HEK293 (cell line): ENCODE measurements at regions not wholly inside any gene's neighbourhood (a gene's known extent, or its start where the extent isn't known, plus 50 kb on each side); places are given as distances from the start of the nearest gene placed in this dataset.

Source experiments
- CTCF ChIA-PET: fragments of 350-600 bp; formaldehyde crosslinking; extraction: SDS; loops from one replicate; lab custom pipeline; 2021; ENCODE audit warnings: antibody characterized with exemption; lab: Yijun Ruan, JAX
- POLR2A ChIA-PET: fragments of 300-600 bp; formaldehyde crosslinking; extraction: SDS; loops from one replicate; lab custom pipeline; 2020; ENCODE audit warnings: antibody characterized with exemption, inconsistent platforms; lab: Yijun Ruan, JAX
- H3K27ac ChIP-seq: fragments of 200-500 bp; sonication (Bioruptor generic); 2 replicates; pipeline ENCODE4 v1.5.1; 2014; ENCODE audit warnings: low read depth, low read length, control low read depth, inconsistent platforms; ENCODE audit errors: extremely low read depth
- H3K36me3 ChIP-seq, 2 experiments: fragments of 200-500 bp in 1 of 2; sonication (Bioruptor generic) in 1 of 2; 1 replicate in 1 of 2; 2 replicates in 1 of 2; pipeline ENCODE4 v1.5.1; 2014 to 2017; ENCODE audit warnings: inconsistent platforms in 2 of 2, low read length in 2 of 2; ENCODE audit not compliant: control insufficient read depth in 2 of 2, insufficient read depth in 1 of 2
- H3K4me1 ChIP-seq: fragments of 200-500 bp; sonication (Bioruptor generic); 2 replicates; pipeline ENCODE4 v1.5.1; 2014; ENCODE audit warnings: mild to moderate bottlenecking, low read length, inconsistent platforms; ENCODE audit not compliant: control insufficient read depth, insufficient read depth
- H3K4me3 ChIP-seq: 2 replicates; pipeline ENCODE4 v1.5.1; 2011; ENCODE audit warnings: low read depth, mild to moderate bottlenecking, control low read depth, low read length, moderate library complexity
- H3K9me3 ChIP-seq: fragments of 200-500 bp; sonication (Bioruptor generic); 2 replicates; pipeline ENCODE4 v1.5.1; 2014; ENCODE audit warnings: low read depth, low read length, inconsistent platforms; ENCODE audit not compliant: control insufficient read depth, insufficient read depth
- GFI1B ChIP-seq: fragments of 450-650 bp; formaldehyde crosslinking; IDR thresholded peaks from 2 replicates; pipeline ENCODE4 v1.5.1; 2016; ENCODE audit warnings: missing biosample characterization, missing genetic modification characterization
- HOXA7 ChIP-seq: sonication (generic); formaldehyde crosslinking; IDR thresholded peaks from 2 replicates; pipeline ENCODE4 v1.8.1; 2022; ENCODE audit warnings: missing genetic modification reagents, borderline replicate concordance
- IKZF3 ChIP-seq: fragments of 450-650 bp; IDR thresholded peaks from 2 replicates; pipeline ENCODE4 v1.5.0; 2018; ENCODE audit warnings: missing biosample characterization, mild to moderate bottlenecking, missing genetic modification characterization, moderate library complexity
- KLF7 ChIP-seq: fragments of 450-650 bp; formaldehyde crosslinking; IDR thresholded peaks from 2 replicates; pipeline ENCODE4 v1.5.1; 2016; ENCODE audit warnings: missing biosample characterization, missing genetic modification characterization, borderline replicate concordance
- MZF1 ChIP-seq: fragments of 450-650 bp; formaldehyde crosslinking; IDR thresholded peaks from 2 replicates; pipeline ENCODE4 v1.5.1; 2017; ENCODE audit warnings: missing biosample characterization, missing genetic modification characterization, borderline replicate concordance
- OSR2 ChIP-seq: fragments of 450-650 bp; formaldehyde crosslinking; IDR thresholded peaks from 2 replicates; pipeline ENCODE4 v1.5.1; 2016; ENCODE audit warnings: missing biosample characterization, missing genetic modification characterization
- OVOL3 ChIP-seq: fragments of 450-650 bp; formaldehyde crosslinking; IDR thresholded peaks from 2 replicates; pipeline ENCODE4 v1.5.1; 2016; ENCODE audit warnings: missing biosample characterization, missing genetic modification characterization
- SP3 ChIP-seq: fragments of 450-650 bp; formaldehyde crosslinking; IDR thresholded peaks from 2 replicates; pipeline ENCODE4 v1.5.1; 2016; ENCODE audit warnings: missing biosample characterization, missing genetic modification characterization
- SP7 ChIP-seq: fragments of 450-650 bp; formaldehyde crosslinking; IDR thresholded peaks from 2 replicates; pipeline ENCODE4 v1.5.1; 2016; ENCODE audit warnings: missing biosample characterization, missing genetic modification characterization
- ZBTB20 ChIP-seq: fragments of 450-650 bp; formaldehyde crosslinking; IDR thresholded peaks from 2 replicates; pipeline ENCODE4 v1.5.1; 2016; ENCODE audit warnings: missing biosample characterization, missing genetic modification characterization
- ZBTB21 ChIP-seq: fragments of 450-650 bp; formaldehyde crosslinking; IDR thresholded peaks from 2 replicates; pipeline ENCODE4 v1.5.1; 2017; ENCODE audit warnings: missing biosample characterization, missing genetic modification characterization
- ZNF202 ChIP-seq: fragments of 450-650 bp; formaldehyde crosslinking; IDR thresholded peaks from 2 replicates; pipeline ENCODE4 v1.5.1; 2016; ENCODE audit warnings: missing biosample characterization, missing genetic modification characterization, borderline replicate concordance
- ZNF266 ChIP-seq: fragments of 450-650 bp; formaldehyde crosslinking; IDR thresholded peaks from 2 replicates; pipeline ENCODE4 v1.5.1; 2016; ENCODE audit warnings: missing biosample characterization, missing genetic modification characterization, low read depth
- ZNF335 ChIP-seq: fragments of 450-650 bp; formaldehyde crosslinking; conservative IDR thresholded peaks from 2 replicates; pipeline ENCODE4 v1.5.1; 2016; ENCODE audit warnings: missing biosample characterization, missing genetic modification characterization
- ZNF341 ChIP-seq: fragments of 450-650 bp; formaldehyde crosslinking; IDR thresholded peaks from 2 replicates; pipeline ENCODE4; 2016; ENCODE audit warnings: low read depth, missing biosample characterization, missing genetic modification characterization
- ZNF350 ChIP-seq: fragments of 450-650 bp; formaldehyde crosslinking; IDR thresholded peaks from 2 replicates; pipeline ENCODE4 v1.5.0; 2017; ENCODE audit warnings: missing biosample characterization, mild to moderate bottlenecking, missing genetic modification characterization
- ZNF433 ChIP-seq: fragments of 450-650 bp; formaldehyde crosslinking; IDR thresholded peaks from 2 replicates; pipeline ENCODE4 v1.5.1; 2016; ENCODE audit warnings: missing biosample characterization, missing genetic modification characterization, low read depth
- ZNF529 ChIP-seq: fragments of 450-650 bp; formaldehyde crosslinking; IDR thresholded peaks from 2 replicates; pipeline ENCODE4 v1.5.1; 2017; ENCODE audit warnings: missing genetic modification characterization, missing biosample characterization; ENCODE audit not compliant: insufficient replicate concordance
- ZNF555 ChIP-seq: fragments of 450-650 bp; formaldehyde crosslinking; conservative IDR thresholded peaks from 2 replicates; pipeline ENCODE4 v1.5.1; 2017; ENCODE audit warnings: missing biosample characterization, mild to moderate bottlenecking, missing genetic modification characterization, inconsistent platforms
- ZNF585B ChIP-seq: fragments of 450-650 bp; formaldehyde crosslinking; IDR thresholded peaks from 2 replicates; pipeline ENCODE4 v1.5.1; 2016; ENCODE audit warnings: missing biosample characterization, missing genetic modification characterization
- ZNF600 ChIP-seq: fragments of 450-650 bp; formaldehyde crosslinking; IDR thresholded peaks from 2 replicates; pipeline ENCODE4 v1.5.1; 2016; ENCODE audit warnings: missing biosample characterization, missing genetic modification characterization
- ZNF629 ChIP-seq: fragments of 450-650 bp; formaldehyde crosslinking; IDR thresholded peaks from 2 replicates; pipeline ENCODE4 v1.5.1; 2017; ENCODE audit warnings: missing biosample characterization, missing genetic modification characterization
- ZNF768 ChIP-seq: fragments of 450-650 bp; formaldehyde crosslinking; IDR thresholded peaks from 2 replicates; pipeline ENCODE4 v1.5.1; 2018; ENCODE audit warnings: missing biosample characterization, mild to moderate bottlenecking, missing genetic modification characterization
- ZNF791 ChIP-seq: fragments of 450-650 bp; formaldehyde crosslinking; IDR thresholded peaks from 2 replicates; pipeline ENCODE4 v1.5.1; 2016; ENCODE audit warnings: missing biosample characterization, missing genetic modification characterization
- ZNF837 ChIP-seq: fragments of 450-650 bp; formaldehyde crosslinking; IDR thresholded peaks from 2 replicates; pipeline ENCODE4 v1.5.1; 2016; ENCODE audit warnings: missing biosample characterization, missing genetic modification characterization
- ZSCAN30 ChIP-seq: fragments of 450-650 bp; IDR thresholded peaks from 2 replicates; pipeline ENCODE4 v1.5.1; 2018; ENCODE audit warnings: missing biosample characterization, mild to moderate bottlenecking, missing genetic modification characterization, moderate library complexity
- TF ChIP-seq, protein P1 (sequence below): fragments of 450-650 bp; IDR thresholded peaks from 2 replicates; pipeline ENCODE4 v1.5.1; 2018; ENCODE audit warnings: missing biosample characterization, mild to moderate bottlenecking, missing genetic modification characterization
- TF ChIP-seq, protein P2 (sequence below): fragments of 450-650 bp; formaldehyde crosslinking; IDR thresholded peaks from 2 replicates; pipeline ENCODE4 v1.5.0; 2017; ENCODE audit warnings: missing biosample characterization, missing genetic modification characterization, borderline replicate concordance

DNA sequence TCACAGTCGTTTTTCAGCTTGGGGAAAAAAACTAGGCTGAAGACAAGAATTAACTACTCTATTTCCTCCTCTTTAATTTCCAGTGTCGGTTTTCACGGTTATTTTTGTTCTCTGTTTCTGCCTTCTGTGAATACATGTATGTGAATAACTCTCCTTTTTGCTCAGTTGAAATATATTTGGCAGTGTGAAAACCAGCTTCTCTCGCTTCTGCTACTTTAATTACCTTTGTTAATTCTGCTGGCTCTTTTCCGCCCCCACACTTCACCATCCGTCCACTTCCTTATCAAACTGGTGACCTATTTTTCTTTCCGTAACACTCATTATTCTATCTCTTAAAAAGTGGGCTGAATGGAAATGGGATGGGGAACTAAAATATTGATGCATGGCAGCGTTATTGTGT lies 126.4 kb downstream of the POU4F1 start (continued):
- TF ChIP-seq, protein P1, sequence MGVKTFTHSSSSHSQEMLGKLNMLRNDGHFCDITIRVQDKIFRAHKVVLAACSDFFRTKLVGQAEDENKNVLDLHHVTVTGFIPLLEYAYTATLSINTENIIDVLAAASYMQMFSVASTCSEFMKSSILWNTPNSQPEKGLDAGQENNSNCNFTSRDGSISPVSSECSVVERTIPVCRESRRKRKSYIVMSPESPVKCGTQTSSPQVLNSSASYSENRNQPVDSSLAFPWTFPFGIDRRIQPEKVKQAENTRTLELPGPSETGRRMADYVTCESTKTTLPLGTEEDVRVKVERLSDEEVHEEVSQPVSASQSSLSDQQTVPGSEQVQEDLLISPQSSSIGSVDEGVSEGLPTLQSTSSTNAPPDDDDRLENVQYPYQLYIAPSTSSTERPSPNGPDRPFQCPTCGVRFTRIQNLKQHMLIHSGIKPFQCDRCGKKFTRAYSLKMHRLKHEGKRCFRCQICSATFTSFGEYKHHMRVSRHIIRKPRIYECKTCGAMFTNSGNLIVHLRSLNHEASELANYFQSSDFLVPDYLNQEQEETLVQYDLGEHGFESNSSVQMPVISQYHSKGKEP (tag by site-specific recombination): no peak
- TF ChIP-seq HOXA7 (CRISPR knock-in tag): no peak

DNA sequence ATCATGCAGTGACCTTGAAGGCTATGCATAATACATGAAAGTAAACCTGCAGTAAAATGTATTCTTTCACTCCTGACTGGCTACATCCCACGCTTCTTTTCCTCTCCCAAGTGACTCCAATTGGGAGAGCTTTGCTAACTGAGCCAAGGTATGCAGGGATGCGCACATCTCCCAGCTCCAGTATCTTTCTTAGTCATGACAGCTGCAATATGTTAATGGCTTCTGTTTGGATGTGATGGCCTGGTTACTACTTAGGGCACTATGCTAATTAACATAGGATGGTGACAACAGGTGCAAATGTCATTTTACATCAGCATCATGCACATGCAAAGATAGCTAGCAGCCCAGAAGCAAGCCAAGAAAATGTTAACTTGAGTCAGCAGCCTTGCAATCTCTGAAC lies 134.7 kb downstream of the POU4F1 start:
- TF ChIP-seq ZNF768 (tag by site-specific recombination): no peak
- no peak for TF ChIP-seq ZBTB21
- no peak for TF ChIP-seq OVOL3 (tag by site-specific recombination)
- no peak for TF ChIP-seq ZSCAN30 (tag by site-specific recombination)
- no peak for TF ChIP-seq ZBTB20 (tag by site-specific recombination)
- TF ChIP-seq ZNF791 (tag by site-specific recombination): no peak
- no peak for TF ChIP-seq KLF7 (tag by site-specific recombination)
- no peak for TF ChIP-seq ZNF202 (tag by site-specific recombination)
- TF ChIP-seq SP3 (tag by site-specific recombination): no peak
- TF ChIP-seq ZNF629: no peak
- no peak for TF ChIP-seq HOXA7 (CRISPR knock-in tag)
- no peak for TF ChIP-seq ZNF350 (tag by site-specific recombination)
- no peak for TF ChIP-seq ZNF266 (tag by site-specific recombination)
- no peak for TF ChIP-seq MZF1 (tag by site-specific recombination)
- TF ChIP-seq, protein P2, sequence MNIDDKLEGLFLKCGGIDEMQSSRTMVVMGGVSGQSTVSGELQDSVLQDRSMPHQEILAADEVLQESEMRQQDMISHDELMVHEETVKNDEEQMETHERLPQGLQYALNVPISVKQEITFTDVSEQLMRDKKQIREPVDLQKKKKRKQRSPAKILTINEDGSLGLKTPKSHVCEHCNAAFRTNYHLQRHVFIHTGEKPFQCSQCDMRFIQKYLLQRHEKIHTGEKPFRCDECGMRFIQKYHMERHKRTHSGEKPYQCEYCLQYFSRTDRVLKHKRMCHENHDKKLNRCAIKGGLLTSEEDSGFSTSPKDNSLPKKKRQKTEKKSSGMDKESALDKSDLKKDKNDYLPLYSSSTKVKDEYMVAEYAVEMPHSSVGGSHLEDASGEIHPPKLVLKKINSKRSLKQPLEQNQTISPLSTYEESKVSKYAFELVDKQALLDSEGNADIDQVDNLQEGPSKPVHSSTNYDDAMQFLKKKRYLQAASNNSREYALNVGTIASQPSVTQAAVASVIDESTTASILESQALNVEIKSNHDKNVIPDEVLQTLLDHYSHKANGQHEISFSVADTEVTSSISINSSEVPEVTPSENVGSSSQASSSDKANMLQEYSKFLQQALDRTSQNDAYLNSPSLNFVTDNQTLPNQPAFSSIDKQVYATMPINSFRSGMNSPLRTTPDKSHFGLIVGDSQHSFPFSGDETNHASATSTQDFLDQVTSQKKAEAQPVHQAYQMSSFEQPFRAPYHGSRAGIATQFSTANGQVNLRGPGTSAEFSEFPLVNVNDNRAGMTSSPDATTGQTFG (tag by site-specific recombination): no peak
- no peak for TF ChIP-seq ZNF341 (tag by site-specific recombination)
- TF ChIP-seq ZNF837: no peak
- TF ChIP-seq ZNF335 (tag by site-specific recombination): no peak
- TF ChIP-seq, all 188 proteins: peak for 0
- H3K4me1 ChIP-seq: no peaks in the 10 kb centered on the region
- CTCF ChIA-PET: no interaction called here

GRCh38 chr13:78465250-78465649 lies 138.1 kb downstream of the POU4F1 start:
- Histone ChIP-seq H3K4me1 (no peaks in the 10 kb centered on the region), H3K4me3 (no peak overlapping the region), H3K27ac (no peak overlapping the region), H3K36me3 (no peaks in the 10 kb centered on the region), H3K9me3 (no peaks in the 10 kb centered on the region)
- ChIA-PET CTCF (no interaction called here), POLR2A (no interaction called here)
- TF ChIP-seq IKZF3 (tag by site-specific recombination): no peak
- no peak for TF ChIP-seq SP7 (tag by site-specific recombination)
- no peak for TF ChIP-seq ZNF600 (tag by site-specific recombination)
- no peak for TF ChIP-seq ZNF433 (tag by site-specific recombination)
- TF ChIP-seq ZNF555: no peak
- no peak for TF ChIP-seq OSR2 (tag by site-specific recombination)
- no peak for TF ChIP-seq ZNF585B (tag by site-specific recombination)
- no peak for TF ChIP-seq ZNF529 (tag by site-specific recombination)
- TF ChIP-seq GFI1B (tag by site-specific recombination): no peak

More for the DNA sequence above, 134.7 kb downstream of the POU4F1 start:
- no peak overlapping the region for H3K4me3 ChIP-seq
- POLR2A ChIA-PET: no interaction called here
- H3K27ac ChIP-seq: no peak overlapping the region
- H3K9me3 ChIP-seq: no peaks in the 10 kb centered on the region
- H3K36me3 ChIP-seq: no peaks in the 10 kb centered on the region
